ENCODE measurements at regions not wholly inside any gene's neighbourhood (a gene's known extent, or its start where the extent isn't known, plus 50 kb on each side); places are given as distances from the start of the nearest gene placed in this dataset.

DNA sequence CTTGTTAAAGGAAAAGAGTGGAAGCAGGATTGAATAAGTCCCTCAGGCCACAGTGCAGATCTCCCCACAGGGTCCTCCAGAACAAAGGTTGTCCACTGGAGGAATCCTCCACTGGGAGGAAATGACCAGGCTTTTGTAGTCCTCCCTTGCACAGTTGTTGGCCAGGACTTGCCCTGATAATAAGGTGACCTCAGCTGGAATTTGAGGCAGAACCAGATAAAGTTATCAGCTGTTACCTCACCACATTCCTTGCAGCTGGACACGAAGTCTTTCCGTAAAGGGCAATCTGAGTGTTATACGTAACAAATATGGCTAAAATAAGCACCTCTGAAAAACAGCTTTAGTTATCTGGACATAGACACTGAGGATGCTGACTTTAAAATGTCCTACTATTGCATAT is 83.5 kb upstream of the NAALADL2 start:
- DNase-seq (ENCODE audit: low read depth in 3 of 3, low spot score in 1 of 3): no peak

DNA sequence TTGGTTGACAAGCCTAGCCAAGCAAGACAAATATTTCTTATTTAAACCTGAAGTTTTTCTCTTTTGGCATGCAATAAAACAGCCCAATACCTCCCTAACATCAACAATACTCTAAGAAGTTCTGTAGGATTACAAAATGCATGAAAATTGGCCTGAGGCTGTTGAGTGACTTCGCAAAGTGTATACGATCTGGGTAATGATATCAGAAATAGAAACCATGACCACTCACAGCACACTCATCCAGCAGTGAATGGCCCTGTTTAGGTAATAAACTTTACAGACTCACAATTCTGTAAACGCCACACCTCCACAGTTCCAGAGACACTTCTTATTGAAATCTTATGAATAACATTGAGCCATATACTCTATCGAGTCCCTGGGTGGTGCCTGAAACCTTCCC is 83.0 kb upstream of the NAALADL2 start:
- no peak for DNase-seq (ENCODE audit: low read depth in 3 of 3, low spot score in 1 of 3)

DNA sequence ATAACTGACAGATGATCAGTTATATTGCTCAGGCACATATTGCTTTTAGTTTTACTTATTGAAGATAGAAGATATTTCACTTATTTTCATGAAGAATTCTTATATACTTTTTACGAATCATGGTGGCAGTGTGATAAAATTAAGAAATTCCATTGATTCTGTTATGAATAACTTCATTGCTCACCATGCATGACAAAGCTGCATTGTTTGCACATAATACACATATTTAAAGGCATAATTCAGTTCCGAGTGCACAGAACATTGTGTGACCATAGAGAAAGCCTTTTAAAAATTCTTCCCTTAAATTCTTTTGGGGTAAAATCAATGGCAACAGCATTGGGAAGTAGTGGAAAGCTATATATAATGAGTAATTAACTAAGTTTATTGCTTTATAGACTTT is 82.5 kb upstream of the NAALADL2 start:
- DNase-seq (ENCODE audit: low read depth in 3 of 3, low spot score in 1 of 3): no peak

DNA sequence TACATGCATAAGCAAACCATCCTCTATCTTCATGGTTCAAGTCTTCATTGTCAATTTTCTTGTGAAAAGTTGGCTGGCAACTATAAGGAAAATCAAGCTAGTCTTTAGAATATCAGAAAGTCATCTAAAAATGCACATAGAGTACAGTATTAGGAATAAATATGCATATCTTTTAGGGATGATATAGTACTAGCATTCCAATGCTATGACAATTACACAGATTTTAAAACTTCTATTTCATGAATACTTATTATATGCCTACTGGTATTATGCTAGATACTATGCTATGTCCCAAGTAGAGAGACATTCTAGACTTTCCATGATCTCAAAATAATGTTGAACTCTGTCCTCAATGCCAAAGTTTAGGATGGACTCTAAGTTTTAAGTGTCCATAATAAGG is 81.3 kb upstream of the NAALADL2 start:
- no peak for DNase-seq (ENCODE audit: low read depth in 3 of 3, low spot score in 1 of 3)

DNA sequence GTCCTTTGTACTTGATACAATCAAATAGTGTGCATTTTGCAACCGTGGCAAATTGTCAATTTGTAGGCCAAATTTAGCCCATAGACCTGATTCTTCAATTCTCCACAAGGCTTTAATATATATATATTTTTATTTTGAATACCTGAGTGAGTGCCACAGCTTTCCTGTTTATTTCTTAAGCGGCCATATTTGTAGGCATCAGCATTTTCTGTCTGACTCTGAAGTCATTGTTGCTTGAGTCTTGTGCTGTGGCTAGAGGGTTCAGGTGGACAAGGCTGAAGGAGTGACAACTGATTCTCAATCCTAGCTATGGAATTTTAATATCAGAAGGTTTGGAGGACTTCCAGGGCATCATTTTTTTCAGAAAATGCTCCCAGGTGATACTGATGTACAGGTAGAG is 75.6 kb upstream of the NAALADL2 start:
- no peak for DNase-seq (ENCODE audit: low read depth in 3 of 3, low spot score in 1 of 3)

DNA sequence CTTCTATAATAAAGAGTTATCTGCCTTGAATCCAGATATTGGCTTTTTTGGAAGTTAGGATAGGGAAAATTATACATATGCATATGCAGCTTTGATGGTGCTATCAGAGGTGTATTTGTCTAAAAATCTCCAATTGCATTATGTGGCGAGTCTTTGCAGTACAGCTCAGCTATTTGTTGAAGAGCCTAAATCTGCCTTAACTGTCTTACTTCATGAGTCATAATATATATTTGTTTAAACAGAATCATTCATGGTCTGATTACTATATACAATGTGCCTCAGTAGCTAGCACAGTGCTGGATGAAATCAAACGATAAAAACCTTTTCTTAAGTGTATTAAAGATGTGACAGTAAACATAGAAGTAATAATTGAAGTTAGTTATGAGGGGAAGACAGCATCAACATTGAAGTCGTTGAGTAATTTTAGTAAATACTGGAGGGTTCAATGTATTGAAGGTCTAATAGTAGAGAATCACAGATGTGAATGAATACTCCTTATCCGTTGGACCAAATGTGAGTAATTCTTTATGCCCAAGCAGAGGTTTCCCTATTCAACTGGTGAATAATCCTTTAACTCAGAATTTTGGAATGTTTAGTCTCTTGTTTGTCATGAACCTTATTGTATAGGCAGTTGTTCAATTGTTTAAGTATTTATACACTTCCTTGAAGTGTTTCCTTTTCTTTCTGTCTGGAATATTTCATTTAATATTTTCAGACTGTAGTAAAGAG is 74.8 kb upstream of the NAALADL2 start:
- no peak for DNase-seq (ENCODE audit: low read depth in 3 of 3, low spot score in 1 of 3)

DNA sequence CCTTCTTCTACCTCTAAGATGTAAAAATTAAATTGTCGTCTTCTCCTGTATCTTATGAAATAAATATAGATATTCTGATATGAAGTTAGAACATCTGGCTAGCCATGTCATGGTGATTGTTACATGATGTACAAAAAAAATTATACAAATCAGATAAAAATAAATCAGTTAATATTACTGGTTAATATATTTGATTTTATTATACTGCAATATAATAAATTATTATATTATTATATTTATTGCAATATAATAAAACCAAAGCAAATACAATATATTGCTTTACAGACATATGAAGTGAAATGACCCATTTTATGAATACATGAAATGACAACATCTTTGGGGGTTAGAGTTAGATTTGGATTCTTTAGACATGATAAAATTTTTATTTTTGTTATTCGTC is 72.3 kb upstream of the NAALADL2 start:
- no peak for DNase-seq (ENCODE audit: low read depth in 3 of 3, low spot score in 1 of 3)

DNA sequence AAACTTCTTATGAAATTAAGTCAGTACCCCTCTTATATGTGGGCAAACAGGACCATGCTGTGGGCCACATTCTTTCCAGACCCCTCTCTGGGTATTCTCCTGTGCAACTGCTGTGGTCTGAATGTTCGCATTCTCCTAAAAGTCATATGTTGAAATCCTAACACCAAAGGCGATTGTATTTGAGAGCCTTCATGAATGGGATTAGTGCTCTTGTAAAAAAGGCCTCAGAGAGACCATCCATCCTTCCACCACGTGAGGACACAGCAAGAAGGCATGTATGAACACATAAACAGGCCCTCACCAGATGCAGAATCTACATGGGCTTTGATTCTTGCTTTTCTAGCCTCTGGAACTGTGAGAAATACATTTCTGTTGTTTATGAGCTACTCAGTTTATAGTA is 68.0 kb upstream of the NAALADL2 start:
- no peak for DNase-seq (ENCODE audit: low read depth in 3 of 3, low spot score in 1 of 3)

DNA sequence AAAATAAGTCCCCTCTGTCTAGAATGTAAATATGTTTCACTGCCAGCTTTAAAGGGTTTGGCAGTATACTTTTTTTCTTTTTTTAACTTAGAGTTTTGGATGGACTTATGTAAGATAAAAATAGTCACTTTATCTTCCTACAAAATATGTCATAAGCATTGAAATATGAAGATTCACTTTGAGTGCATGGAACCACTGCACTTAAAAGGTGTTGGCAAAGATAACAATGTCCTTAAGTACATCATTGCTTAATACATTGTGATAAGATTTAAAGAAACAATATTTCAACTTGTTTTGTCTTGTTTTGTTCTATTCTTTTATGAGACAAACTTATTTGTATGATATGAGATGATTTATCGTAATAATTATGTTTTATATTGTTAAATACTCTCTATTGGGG is 66.3 kb upstream of the NAALADL2 start:
- DNase-seq (ENCODE audit: low read depth in 3 of 3, low spot score in 1 of 3): no peak

Measured in stimulated activated CD4-positive, alpha-beta T cell treated with anti-CD3 and anti-CD28 coated beads, TNF-alpha, amount 100 ng/mL, for 1 hour (primary cell).